Mammary epithelial cell (primary cell): ENCODE measurements at regions not wholly inside any gene's neighbourhood (a gene's known extent, or its start where the extent isn't known, plus 50 kb on each side); places are given as distances from the start of the nearest gene placed in this dataset.

Experiments
- EZH2 ChIP-seq: IDR thresholded peaks from 2 replicates; pipeline ENCODE4 v1.6.1; 2012; ENCODE audit warnings: low read length, inconsistent platforms, borderline replicate concordance
- TF ChIP-seq, protein P1 (sequence below), 2 donors: IDR thresholded peaks in 1 of 2; conservative IDR thresholded peaks in 1 of 2; 2 replicates each; pipeline ENCODE4 v1.5.1; 2011 to 2012; ENCODE audit warnings: inconsistent platforms in 2 of 2, low read length in 2 of 2, mild to moderate bottlenecking in 2 of 2, control low read depth in 1 of 2, low read depth in 1 of 2; ENCODE audit not compliant: insufficient read depth in 1 of 2; ENCODE audit errors: extremely low read depth in 1 of 2

DNA sequence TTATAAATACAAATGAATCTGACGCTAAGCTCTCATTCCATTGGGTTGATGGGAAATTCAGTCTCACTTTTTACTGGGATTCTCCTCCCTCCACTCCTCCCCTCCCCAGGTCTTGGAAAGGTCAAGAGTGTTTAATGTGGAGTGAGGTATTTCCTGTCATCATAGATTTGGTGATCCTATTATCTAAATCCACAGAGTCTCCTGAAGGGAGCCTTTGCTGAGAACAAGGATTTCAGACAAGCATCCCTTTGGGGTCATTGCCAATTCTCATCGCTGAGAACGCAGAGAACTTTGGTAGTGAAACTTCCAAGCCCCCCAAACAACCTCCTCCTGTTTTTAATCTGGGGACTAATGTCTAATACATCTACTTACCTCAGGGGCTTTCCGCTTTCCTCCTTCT lies 297.9 kb downstream of the OTOL1 start:
- TF ChIP-seq, protein P1, sequence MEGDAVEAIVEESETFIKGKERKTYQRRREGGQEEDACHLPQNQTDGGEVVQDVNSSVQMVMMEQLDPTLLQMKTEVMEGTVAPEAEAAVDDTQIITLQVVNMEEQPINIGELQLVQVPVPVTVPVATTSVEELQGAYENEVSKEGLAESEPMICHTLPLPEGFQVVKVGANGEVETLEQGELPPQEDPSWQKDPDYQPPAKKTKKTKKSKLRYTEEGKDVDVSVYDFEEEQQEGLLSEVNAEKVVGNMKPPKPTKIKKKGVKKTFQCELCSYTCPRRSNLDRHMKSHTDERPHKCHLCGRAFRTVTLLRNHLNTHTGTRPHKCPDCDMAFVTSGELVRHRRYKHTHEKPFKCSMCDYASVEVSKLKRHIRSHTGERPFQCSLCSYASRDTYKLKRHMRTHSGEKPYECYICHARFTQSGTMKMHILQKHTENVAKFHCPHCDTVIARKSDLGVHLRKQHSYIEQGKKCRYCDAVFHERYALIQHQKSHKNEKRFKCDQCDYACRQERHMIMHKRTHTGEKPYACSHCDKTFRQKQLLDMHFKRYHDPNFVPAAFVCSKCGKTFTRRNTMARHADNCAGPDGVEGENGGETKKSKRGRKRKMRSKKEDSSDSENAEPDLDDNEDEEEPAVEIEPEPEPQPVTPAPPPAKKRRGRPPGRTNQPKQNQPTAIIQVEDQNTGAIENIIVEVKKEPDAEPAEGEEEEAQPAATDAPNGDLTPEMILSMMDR (conservative IDR thresholded peaks at IDR 0.05 in 1 of 2, IDR thresholded peaks at IDR 0.05 in 1 of 2; ENCODE audit: extremely low read depth in 1 of 2, insufficient read depth in 1 of 2, low read depth in 1 of 2, low read length in 2 of 2): no peak
- TF ChIP-seq EZH2: no peak
